ENCODE measurements at regions not wholly inside any gene's neighbourhood (a gene's known extent, or its start where the extent isn't known, plus 50 kb on each side); places are given as distances from the start of the nearest gene placed in this dataset.

DNA sequence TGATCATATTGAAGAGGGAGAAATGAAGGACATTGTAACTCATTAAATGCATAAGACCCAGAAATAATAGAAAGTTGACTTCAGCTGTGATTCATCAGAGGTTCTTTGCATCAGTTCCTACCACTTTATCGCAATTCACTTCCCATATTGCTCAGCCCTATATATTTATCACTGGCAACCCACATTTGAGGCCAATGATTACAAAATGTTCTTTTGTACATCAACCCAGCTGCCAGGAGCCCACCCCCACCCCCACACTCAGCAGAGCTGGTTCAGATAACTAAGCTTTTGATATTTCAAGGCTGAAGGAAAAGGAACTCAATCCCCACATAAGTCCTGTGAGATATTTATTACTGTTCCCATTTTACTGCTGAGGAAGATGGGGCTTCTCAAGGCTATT lies 51.2 kb upstream of the TMPO start:
- no peaks in the 10 kb centered on the region for H3K36me3 ChIP-seq (ENCODE audit: control insufficient read depth, insufficient read depth, low read length)
- H3K4me3 ChIP-seq (ENCODE audit: low read length), result no peak overlapping the region
- no peaks in the 10 kb centered on the region for H3K9me3 ChIP-seq (ENCODE audit: control insufficient read depth, insufficient read depth, low read length)
- no peaks in the 10 kb centered on the region for H3K4me1 ChIP-seq (ENCODE audit: control insufficient read depth, insufficient read depth, low read length)
- no peak for DNase-seq (ENCODE audit: low read depth, low spot score)
- WGBS (ENCODE audit: insufficient coverage, insufficient read length), result no CpG with 5 or more reads among the region's 1 CpG
- H3K27me3 ChIP-seq (ENCODE audit: control insufficient read depth, insufficient read depth, low read length), result no peaks in the 10 kb centered on the region
- no peak overlapping the region for H3K27ac ChIP-seq (ENCODE audit: low read length)

DNA sequence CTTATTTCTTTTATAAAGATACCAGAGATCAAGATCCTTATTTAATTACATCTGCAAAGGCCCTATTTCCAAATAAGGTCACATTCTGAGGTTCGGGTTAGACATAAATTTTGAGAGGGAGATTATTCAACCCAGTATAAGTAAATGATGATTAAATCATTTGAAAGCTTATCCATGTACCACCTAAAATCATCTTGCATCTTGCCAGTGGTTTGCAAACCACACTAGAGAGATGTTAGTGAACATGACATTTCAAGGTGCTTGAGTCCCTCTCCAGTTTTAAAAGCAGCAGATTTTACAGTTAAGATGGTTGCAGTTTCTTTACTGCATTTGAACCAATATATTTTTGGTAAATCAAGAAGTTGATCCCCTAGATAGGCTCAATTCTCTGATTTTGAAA lies 49.9 kb upstream of the TMPO start:
- no peaks in the 10 kb centered on the region for H3K27me3 ChIP-seq (ENCODE audit: control insufficient read depth, insufficient read depth, low read length)
- no peak overlapping the region for H3K4me3 ChIP-seq (ENCODE audit: low read length)
- no peak overlapping the region for H3K27ac ChIP-seq (ENCODE audit: low read length)
- H3K9me3 ChIP-seq (ENCODE audit: control insufficient read depth, insufficient read depth, low read length), result no peaks in the 10 kb centered on the region
- no peaks in the 10 kb centered on the region for H3K36me3 ChIP-seq (ENCODE audit: control insufficient read depth, insufficient read depth, low read length)
- no peaks in the 10 kb centered on the region for H3K4me1 ChIP-seq (ENCODE audit: control insufficient read depth, insufficient read depth, low read length)
- WGBS (ENCODE audit: insufficient coverage, insufficient read length), result no CpG with 5 or more reads among the region's 1 CpG
- DNase-seq (ENCODE audit: low read depth, low spot score), result no peak

Measured in iPS DF 6.9 (cell line).